Hematopoietic multipotent progenitor cell treated with erythropoietin and hydrocortisone succinate and interleukin-3 and kit ligand, for 17 days (in vitro differentiated cells): ENCODE measurements at regions not wholly inside any gene's neighbourhood (a gene's known extent, or its start where the extent isn't known, plus 50 kb on each side); places are given as distances from the start of the nearest gene placed in this dataset.

Source experiments
- DNase-seq: peaks from one replicate; pipeline ENCODE4 v3.0.0-alpha.2; 2015; ENCODE audit warnings: low spot score

- no peak for DNase-seq
Measured at GRCh38 chr3:140816372-140817195, 125.1 kb upstream of the SLC25A36 start.

GRCh38 chr3:140821493-140821892 lies 120.1 kb upstream of the SLC25A36 start:
- DNase-seq, result no peak

- no peak for DNase-seq
Measured at GRCh38 chr3:140822401-140823047, 119.1 kb upstream of the SLC25A36 start.

GRCh38 chr3:140823106-140823505 lies 118.5 kb upstream of the SLC25A36 start:
- DNase-seq, result no peak

GRCh38 chr3:140827894-140828293 lies 113.7 kb upstream of the SLC25A36 start:
- DNase-seq, result no peak

- DNase-seq, result no peak
Measured at GRCh38 chr3:140828585-140828984, 113.1 kb upstream of the SLC25A36 start.

- no peak for DNase-seq
Measured at GRCh38 chr3:140829796-140830195, 111.8 kb upstream of the SLC25A36 start.

- no peak for DNase-seq
Measured at GRCh38 chr3:140830391-140830790, 111.2 kb upstream of the SLC25A36 start.

GRCh38 chr3:140832883-140833282 lies 108.8 kb upstream of the SLC25A36 start:
- no peak for DNase-seq

GRCh38 chr3:140834266-140835037 lies 107.2 kb upstream of the SLC25A36 start:
- DNase-seq, result no peak

- DNase-seq, result no peak
Measured at GRCh38 chr3:140842984-140843649, 98.5 kb upstream of the SLC25A36 start.

GRCh38 chr3:140843656-140844055 lies 98.0 kb upstream of the SLC25A36 start:
- no peak for DNase-seq

GRCh38 chr3:140844072-140844471 lies 97.6 kb upstream of the SLC25A36 start:
- no peak for DNase-seq

- no peak for DNase-seq
Measured at GRCh38 chr3:140845882-140846281, 95.8 kb upstream of the SLC25A36 start.

GRCh38 chr3:140848666-140849065 lies 93.0 kb upstream of the SLC25A36 start:
- DNase-seq, result no peak

- no peak for DNase-seq
Measured at GRCh38 chr3:140850210-140850955, 91.3 kb upstream of the SLC25A36 start.

- DNase-seq, result no peak
Measured at GRCh38 chr3:140854961-140855360, 86.7 kb upstream of the SLC25A36 start.

- DNase-seq, result no peak
Measured at GRCh38 chr3:140856905-140857304, 84.7 kb upstream of the SLC25A36 start.

GRCh38 chr3:140857993-140858392 lies 83.6 kb upstream of the SLC25A36 start:
- no peak for DNase-seq

GRCh38 chr3:140859592-140860336 lies 81.9 kb upstream of the SLC25A36 start:
- DNase-seq, result no peak

GRCh38 chr3:140863580-140864009 lies 78.0 kb upstream of the SLC25A36 start:
- DNase-seq, result peak; percentile 15
